Fibroblast of skin of right quadriceps (primary cell): ENCODE measurements at regions not wholly inside any gene's neighbourhood (a gene's known extent, or its start where the extent isn't known, plus 50 kb on each side); places are given as distances from the start of the nearest gene placed in this dataset.

Experiments
- DNase-seq: peaks from one replicate; pipeline ENCODE4 v3.0.0-alpha.2; 2013

- DNase-seq, result no peak
Observed at GRCh38 chr1:67898033-67898726, 64.9 kb upstream of the GNG12 start.

DNA sequence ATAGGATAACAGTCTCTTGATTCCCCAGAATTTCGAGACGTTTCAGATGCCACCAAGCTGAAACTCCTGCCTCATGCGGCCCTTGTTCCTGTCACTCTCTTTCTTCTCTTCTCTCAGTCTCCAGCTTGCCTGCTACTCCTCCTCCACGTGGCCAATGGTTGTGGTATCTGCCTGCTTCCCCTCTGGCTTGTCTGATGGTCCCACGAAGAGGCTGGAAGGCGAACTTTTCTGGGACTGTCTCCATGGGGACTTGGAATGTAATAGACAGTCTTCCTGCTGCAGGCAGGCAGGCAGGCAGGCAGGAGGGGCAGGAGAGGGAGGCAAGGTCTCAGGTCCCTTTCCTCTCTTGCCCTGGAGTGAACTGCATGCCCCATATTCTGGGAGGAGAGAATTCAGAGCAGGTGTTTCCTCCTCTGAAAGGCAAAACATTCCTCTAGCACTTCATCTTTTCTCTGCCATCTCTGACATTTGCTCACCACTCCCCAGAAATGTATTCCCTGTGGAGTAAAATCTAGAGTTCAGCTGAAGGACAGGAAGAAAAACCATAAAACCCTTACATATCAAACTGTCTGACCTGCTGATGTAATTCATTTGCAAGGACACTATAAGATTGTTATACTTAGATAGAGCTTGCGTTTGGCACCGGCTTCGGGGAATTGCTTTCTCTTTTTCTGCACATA lies 64.1 kb upstream of the GNG12 start:
- peak; percentile 87 for DNase-seq

GRCh38 chr1:67896826-67897225 lies 63.6 kb upstream of the GNG12 start:
- DNase-seq, result no peak

DNA sequence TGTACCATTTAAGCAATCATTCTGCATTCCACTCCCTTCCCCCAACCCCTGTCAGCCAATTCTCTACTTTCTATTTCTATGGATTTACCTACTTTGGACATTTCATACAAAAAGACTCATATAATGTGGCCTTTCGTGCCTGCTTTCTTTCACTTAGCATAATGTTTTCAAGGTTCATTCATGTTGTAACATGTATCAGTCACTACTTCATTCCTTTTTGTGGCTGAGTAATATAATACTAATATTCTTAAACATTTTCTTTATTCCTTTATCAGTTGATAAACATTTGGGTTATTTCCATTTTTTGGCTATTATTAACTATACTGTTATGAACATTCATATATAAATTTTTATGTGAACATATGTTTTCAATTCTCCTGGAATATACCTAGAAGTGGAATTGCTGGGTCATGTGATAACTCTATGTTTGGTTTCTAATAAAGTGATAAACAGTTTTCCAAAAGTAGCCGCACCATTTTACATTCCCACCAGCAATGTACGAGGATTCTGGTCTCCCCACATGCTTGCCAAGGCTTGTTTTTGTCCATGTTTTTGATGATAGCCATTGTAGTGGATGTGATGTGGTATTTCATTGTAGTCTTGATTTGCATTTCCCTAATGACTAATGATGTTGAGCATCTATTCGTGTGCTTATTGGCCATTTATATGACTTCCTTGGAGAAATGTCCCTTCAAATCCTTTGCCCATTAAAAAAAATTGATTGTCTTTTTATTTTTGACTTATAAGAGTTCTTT lies 61.9 kb upstream of the GNG12 start:
- peak; percentile 17 for DNase-seq

DNA sequence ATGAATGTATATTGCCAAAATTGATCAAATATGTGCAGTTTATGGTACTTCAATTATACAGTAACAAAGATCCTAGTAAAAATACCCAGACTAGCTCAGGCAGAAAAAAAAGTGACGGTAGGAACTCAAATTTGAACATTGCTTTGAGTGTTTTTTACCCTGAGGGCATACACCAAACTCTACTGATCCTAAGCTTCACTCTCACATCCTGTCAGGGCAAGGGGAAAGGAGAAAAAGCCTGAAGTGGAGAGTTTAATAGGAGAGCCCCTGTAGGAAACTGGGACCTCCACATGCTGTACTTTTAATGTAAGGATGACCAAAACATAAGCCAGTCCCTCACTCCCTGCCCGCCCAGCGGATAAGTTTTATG lies 59.8 kb upstream of the GNG12 start:
- DNase-seq, result no peak

DNA sequence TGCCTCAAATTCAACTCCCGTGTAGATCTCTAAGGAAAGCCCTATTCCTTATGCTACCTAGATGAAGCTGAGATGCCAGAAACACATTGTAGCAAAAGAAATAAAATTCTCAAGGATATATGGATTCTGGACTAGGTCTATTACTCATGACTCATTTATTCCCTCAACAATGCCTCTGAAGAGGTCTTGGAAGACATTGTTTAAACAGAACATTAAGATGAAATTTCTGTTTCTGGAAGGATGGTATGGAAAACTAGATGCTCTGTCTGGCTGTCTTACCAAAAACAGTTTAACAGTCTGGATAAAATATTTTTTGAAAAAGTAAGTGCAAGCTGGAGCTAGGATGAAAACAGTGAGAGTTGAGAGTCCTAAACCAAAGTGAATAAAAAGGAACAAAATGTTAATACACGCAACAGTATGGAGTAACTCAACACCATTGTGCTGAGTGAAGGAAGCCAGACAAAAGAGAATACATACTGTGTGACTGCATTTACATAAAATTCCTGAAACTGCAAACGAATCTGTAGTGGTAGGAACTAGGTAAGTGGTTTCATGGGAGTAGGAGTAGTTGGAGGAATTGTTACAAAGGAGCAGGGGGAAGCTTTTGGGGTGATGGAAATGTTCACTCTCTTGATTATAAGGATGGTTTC lies 59.3 kb upstream of the GNG12 start:
- peak; percentile 48 for DNase-seq

- no peak for DNase-seq
Observed at GRCh38 chr1:67890857-67891256, 57.6 kb upstream of the GNG12 start.

DNA sequence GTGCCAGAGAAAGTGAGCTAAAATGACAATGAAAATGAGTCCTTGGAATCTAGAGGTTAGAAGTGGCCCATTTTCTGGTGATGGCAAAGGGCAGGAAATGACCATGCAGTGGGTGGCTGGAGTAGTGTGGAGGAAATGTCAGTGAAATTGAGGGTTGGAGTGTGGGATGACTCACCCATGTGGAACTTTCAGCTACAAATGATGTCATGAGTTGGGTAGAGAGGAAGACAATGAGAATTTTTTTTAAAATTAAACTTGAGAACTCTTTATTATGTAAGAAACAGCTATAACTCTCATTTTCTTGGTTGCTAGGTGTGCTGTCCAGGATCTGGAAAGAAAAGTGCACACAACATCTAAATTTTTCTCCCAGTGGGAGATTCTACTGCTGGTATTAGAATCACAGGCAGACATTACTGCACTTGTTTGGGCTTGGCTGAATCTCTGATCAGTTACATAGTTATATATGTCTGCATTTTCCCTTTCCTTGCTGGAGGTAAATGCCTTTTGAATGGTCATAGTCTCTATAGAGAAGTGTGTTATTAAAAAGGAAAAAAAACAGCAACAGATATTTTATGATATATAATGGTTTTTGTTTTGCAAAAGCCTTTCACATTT lies 56.8 kb upstream of the GNG12 start:
- peak; percentile 87 for DNase-seq

DNA sequence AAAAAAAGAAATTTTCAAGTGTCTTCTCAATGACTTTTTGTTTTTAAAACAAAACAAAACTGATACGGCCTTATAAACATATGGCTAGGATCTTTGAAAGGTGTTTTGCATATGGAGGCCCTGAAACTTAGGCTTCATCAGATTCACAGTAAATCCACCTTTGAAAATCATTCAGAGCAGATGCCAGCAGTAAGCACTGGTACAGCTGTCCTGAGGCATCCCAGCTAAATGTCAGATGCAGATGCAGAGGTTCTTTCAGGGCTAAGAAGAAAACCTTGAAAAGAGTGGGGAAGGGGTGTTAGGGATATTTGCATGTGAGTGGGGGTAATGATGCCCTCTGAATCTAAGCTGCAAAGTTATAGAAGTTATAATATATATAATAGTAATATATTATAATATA lies 56.2 kb upstream of the GNG12 start:
- DNase-seq, result no peak

GRCh38 chr1:67888216-67889106 lies 55.2 kb upstream of the GNG12 start:
- DNase-seq, result peak; percentile 90

DNA sequence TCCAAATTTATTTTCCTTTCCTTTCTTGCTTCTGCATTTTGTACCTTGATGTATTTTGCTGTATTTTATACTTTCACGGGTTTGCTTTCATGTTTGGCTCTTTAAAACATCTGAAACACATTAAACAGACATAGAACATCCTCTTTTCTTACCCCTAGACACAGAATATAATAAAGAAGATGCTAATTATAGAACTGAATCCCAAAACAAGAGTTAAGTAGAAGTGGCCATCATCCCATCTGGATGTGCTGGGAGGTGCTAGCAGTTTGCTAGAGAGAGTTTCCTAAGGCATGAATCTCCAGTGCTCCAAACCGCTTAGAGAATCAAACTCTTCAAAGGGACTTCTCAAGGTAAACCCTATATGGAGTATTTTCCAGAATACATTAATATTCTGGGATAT lies 53.9 kb upstream of the GNG12 start:
- DNase-seq, result no peak

DNA sequence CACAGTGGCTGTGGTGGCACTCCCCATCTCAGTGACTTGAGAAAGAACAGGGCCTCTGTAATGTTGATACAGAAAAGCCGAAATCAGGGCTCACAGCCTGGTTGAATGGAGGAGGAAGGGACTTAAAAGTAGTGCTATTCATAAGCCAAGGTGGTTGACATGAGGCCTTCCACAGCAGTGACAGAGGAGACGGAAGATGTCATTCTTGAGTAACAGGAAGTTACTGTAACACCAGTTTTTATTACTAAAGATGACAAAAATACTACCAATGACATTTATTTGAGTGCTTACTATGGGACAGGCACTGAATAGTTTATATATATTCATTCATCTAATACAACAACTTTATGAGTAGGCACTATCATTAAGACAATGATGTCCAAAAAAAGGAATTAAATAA lies 52.8 kb upstream of the GNG12 start:
- no peak for DNase-seq

DNA sequence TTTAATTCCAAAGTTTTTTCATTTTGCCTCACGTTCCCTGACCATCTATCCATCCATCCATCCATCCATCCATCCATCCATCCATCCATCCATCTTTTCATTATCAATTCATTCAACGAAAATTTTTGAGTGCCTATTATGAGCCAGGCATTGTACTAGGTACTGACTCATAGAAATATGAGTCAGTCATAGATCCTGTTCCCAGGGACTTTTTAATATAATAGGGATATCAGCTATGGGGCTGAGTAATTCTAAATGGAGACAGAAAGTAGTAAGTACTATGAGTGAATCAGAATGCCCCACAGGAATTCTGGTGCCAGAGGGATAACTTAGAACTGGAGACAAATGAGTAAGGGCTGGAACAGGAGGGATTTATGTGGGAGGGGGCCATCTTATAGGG lies 49.8 kb upstream of the GNG12 start:
- DNase-seq, result peak; percentile 89
